ENCODE measurements at regions not wholly inside any gene's neighbourhood (a gene's known extent, or its start where the extent isn't known, plus 50 kb on each side); places are given as distances from the start of the nearest gene placed in this dataset.

DNA sequence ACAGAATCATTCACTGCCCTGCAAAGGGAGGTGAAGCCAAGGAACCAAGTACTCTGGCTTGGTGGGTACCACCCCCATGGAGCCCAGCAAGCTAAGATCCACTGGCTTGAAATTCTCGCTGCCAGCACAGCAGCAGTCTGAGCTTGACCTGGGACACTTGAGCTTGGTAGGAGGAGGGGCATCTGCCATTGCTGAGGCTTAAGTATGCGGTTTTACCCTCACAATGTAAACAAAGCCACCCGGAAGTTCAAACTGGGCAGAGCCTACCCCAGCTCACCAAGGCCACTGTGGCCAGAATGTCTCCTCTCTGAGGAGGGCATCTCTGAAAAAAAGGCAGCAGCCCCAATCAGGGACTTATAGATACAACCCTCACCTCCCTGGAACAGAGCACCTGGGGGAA, 1050.0 kb upstream of the GHITM start:
- Histone ChIP-seq H3K27me3 (ENCODE audit: low read depth, low read length) (no peaks in the 10 kb centered on the region), H3K36me3 (ENCODE audit: control insufficient read depth in 1 of 2, insufficient read depth in 2 of 2, low read length in 2 of 2) (no peaks in the 10 kb centered on the region), H3K9me3 (ENCODE audit: control insufficient read depth in 1 of 2, low read length in 2 of 2) (no peaks in the 10 kb centered on the region), H3K4me3 (ENCODE audit: low read depth in 1 of 2, low read length in 2 of 2) (no peak overlapping the region), H3K4me1 (ENCODE audit: control insufficient read depth in 1 of 2, insufficient read depth in 2 of 2, low read length in 2 of 2) (no peaks in the 10 kb centered on the region), H3K27ac (ENCODE audit: low read length) (no peak overlapping the region)

DNA sequence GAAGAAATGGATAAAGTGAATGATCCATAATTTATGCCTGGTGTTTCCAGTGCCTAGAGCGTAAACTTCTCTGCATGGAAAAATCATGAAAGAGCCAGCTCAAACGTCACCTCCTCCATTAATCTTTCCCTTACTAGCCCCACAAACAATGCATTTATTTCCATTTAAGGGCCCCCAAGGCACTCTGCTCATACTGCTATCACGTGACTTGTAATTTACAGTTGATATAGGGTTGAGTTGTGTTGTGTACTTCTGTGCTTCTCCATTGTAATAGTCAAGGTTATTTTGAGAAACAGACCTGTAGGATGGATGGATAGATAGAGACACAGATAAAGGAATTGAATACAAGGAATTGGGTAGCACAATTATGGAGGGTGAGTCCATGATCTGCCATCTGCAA, 1034.7 kb upstream of the GHITM start:
- no peaks in the 10 kb centered on the region for H3K4me1 ChIP-seq (ENCODE audit: control insufficient read depth in 1 of 2, insufficient read depth in 2 of 2, low read length in 2 of 2)
- no peaks in the 10 kb centered on the region for H3K36me3 ChIP-seq (ENCODE audit: control insufficient read depth in 1 of 2, insufficient read depth in 2 of 2, low read length in 2 of 2)
- no peak overlapping the region for H3K27ac ChIP-seq (ENCODE audit: low read length)
- no peaks in the 10 kb centered on the region for H3K9me3 ChIP-seq (ENCODE audit: control insufficient read depth in 1 of 2, low read length in 2 of 2)
- H3K27me3 ChIP-seq (ENCODE audit: low read depth, low read length), result no peaks in the 10 kb centered on the region
- H3K4me3 ChIP-seq (ENCODE audit: low read depth in 1 of 2, low read length in 2 of 2), result no peak overlapping the region

DNA sequence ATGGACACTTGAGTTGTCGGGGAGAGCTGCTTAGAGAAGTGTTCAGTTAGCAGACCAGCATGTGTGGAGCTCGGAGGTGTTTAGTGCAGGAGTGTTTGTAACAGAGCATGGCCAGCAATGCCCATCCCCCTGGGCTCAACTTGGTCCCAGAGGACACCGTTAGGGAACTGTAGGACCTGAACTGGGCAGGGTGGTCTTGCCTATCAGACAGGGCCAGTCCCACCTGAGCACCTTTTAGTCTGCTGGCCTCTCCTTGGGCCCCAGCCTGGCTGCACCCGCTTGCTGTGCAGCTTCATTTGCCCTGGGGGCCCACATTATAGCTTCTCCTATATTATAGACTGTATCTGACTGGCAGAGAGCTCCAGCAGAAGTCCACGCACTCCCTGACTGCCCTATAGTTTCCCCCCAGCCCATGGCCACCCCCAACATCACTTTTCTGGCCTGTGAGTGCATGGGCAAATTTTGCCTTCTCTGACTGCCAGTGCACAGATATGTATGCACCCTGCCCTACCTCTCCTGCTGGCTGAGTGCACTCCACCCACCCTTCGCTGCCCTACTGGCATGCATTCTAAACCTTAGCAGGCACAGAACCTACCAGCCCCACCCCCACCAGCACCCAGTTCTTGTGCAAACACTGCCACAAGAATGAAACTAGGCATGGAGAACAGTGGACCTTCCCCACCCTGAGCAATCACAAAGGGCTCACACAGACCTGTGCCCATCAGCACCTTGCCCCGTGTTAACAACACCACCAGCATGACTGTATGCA, 1030.6 kb upstream of the GHITM start:
- Histone ChIP-seq H3K27ac (ENCODE audit: low read length) (no peak overlapping the region), H3K4me1 (ENCODE audit: control insufficient read depth in 1 of 2, insufficient read depth in 2 of 2, low read length in 2 of 2) (no peaks in the 10 kb centered on the region)

DNA sequence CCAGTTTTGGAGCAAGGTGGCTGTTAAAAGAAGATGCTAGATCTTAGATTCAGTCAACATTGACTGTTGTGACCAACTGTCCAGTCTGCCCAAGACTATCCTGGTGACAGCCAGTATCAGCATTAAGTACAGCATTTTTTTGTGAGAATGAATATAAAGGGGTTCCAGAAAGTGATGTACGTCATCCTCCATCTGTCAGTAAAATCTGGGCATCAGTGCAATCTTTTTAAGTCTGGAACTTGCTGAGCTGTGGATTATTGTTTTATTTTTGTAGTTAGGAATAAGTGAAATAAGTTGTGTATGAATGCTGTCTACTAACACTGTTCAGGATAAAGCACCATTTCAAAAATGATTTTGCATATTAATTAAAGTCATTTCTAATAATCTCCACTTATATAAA, 1020.0 kb upstream of the GHITM start:
- no peaks in the 10 kb centered on the region for H3K27me3 ChIP-seq (ENCODE audit: low read depth, low read length)
- no peaks in the 10 kb centered on the region for H3K4me1 ChIP-seq (ENCODE audit: control insufficient read depth in 1 of 2, insufficient read depth in 2 of 2, low read length in 2 of 2)
- H3K9me3 ChIP-seq (ENCODE audit: control insufficient read depth in 1 of 2, low read length in 2 of 2), result no peaks in the 10 kb centered on the region
- no peaks in the 10 kb centered on the region for H3K36me3 ChIP-seq (ENCODE audit: control insufficient read depth in 1 of 2, insufficient read depth in 2 of 2, low read length in 2 of 2)
- H3K4me3 ChIP-seq (ENCODE audit: low read depth in 1 of 2, low read length in 2 of 2), result no peak overlapping the region
- H3K27ac ChIP-seq (ENCODE audit: low read length), result no peak overlapping the region

More for the DNA sequence above, 1030.6 kb upstream of the GHITM start:
- Histone ChIP-seq H3K27me3 (ENCODE audit: low read depth, low read length) (no peaks in the 10 kb centered on the region), H3K4me3 (ENCODE audit: low read depth in 1 of 2, low read length in 2 of 2) (no peak overlapping the region), H3K36me3 (ENCODE audit: control insufficient read depth in 1 of 2, insufficient read depth in 2 of 2, low read length in 2 of 2) (no peaks in the 10 kb centered on the region), H3K9me3 (ENCODE audit: control insufficient read depth in 1 of 2, low read length in 2 of 2) (peaks cover 0 to 21% of the 10 kb centered on the region in 2 donors)

DNA sequence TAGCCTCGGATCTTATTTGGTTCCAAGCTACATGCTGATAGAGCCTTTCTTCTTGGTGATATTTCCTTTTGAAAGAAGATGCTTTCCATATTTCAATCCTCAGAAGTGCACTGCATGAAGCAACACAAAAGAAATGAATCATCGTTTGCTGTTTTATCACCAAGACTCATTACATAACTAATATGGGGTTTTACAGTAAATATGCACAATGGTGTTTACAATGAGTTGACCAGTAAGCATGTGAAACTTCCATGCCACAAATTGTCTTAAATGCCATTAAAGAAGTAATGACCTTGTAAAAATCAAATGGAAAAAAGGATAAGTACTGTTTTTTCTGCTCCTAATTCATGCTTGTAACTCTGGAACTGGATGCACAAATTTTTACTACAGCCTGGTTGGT, 1017.0 kb upstream of the GHITM start:
- H3K9me3 ChIP-seq (ENCODE audit: control insufficient read depth in 1 of 2, low read length in 2 of 2), result no peaks in the 10 kb centered on the region
- no peaks in the 10 kb centered on the region for H3K4me1 ChIP-seq (ENCODE audit: control insufficient read depth in 1 of 2, insufficient read depth in 2 of 2, low read length in 2 of 2)
- H3K27ac ChIP-seq (ENCODE audit: low read length), result no peak overlapping the region
- H3K4me3 ChIP-seq (ENCODE audit: low read depth in 1 of 2, low read length in 2 of 2), result no peak overlapping the region
- no peaks in the 10 kb centered on the region for H3K27me3 ChIP-seq (ENCODE audit: low read depth, low read length)
- no peaks in the 10 kb centered on the region for H3K36me3 ChIP-seq (ENCODE audit: control insufficient read depth in 1 of 2, insufficient read depth in 2 of 2, low read length in 2 of 2)

DNA sequence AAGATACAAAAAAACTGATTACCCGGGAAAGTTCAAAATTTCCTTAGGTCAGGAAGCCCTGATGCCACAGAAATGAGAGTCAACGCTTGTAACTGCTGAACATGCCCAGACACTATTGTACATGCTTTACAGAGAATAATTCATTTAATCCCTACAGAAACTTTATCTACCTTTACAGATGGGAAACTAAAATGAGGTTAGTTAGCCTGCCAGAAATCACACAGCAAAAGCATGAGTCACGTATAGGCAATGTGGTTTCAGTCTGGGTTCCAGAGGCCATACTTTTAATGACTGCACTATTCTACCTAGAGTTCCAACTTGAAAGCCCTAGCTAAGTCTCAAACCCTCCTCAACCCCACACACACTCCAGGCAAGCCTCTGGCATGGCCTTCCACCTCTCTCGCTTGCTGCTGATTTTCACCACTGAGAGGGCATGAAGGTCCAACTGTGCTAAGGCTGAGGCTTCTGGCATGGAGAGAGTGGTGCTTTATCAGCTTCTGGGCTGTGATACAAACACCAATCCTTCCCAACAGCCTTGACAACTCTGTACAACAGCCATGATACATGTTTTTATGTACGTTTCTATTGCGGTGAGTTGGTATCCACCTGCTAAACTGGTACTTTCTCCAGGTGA, 1011.2 kb upstream of the GHITM start:
- Histone ChIP-seq H3K36me3 (ENCODE audit: control insufficient read depth in 1 of 2, insufficient read depth in 2 of 2, low read length in 2 of 2) (no peaks in the 10 kb centered on the region), H3K4me3 (ENCODE audit: low read depth in 1 of 2, low read length in 2 of 2) (no peak overlapping the region), H3K27me3 (ENCODE audit: low read depth, low read length) (no peaks in the 10 kb centered on the region), H3K27ac (ENCODE audit: low read length) (no peak overlapping the region), H3K9me3 (ENCODE audit: control insufficient read depth in 1 of 2, low read length in 2 of 2) (no peaks in the 10 kb centered on the region), H3K4me1 (ENCODE audit: control insufficient read depth in 1 of 2, insufficient read depth in 2 of 2, low read length in 2 of 2) (no peaks in the 10 kb centered on the region)

DNA sequence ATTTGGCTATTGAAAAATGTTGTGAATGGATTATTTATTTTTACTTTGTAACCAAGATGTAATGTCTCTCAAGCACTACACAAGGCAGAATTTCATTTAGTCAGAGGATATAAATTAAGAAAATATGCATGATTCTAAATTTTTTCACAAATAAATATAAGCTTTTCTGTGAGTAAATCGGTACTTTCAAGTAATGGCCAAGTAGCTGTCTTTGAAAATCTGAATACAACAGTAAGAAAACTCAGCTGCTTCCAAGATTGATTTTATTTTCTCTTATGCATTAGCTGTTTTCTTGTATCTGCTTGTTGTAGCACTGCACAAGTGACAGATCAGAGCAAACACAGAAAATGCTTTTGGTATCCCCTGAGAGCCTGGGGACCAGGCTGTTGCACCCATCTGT, 998.5 kb upstream of the GHITM start:
- H3K27me3 ChIP-seq (ENCODE audit: low read depth, low read length), result no peaks in the 10 kb centered on the region
- H3K4me3 ChIP-seq (ENCODE audit: low read depth in 1 of 2, low read length in 2 of 2), result no peak overlapping the region
- H3K9me3 ChIP-seq (ENCODE audit: control insufficient read depth in 1 of 2, low read length in 2 of 2), result no peaks in the 10 kb centered on the region
- no peaks in the 10 kb centered on the region for H3K36me3 ChIP-seq (ENCODE audit: control insufficient read depth in 1 of 2, insufficient read depth in 2 of 2, low read length in 2 of 2)
- H3K27ac ChIP-seq (ENCODE audit: low read length), result no peak overlapping the region
- H3K4me1 ChIP-seq (ENCODE audit: control insufficient read depth in 1 of 2, insufficient read depth in 2 of 2, low read length in 2 of 2), result no peaks in the 10 kb centered on the region

DNA sequence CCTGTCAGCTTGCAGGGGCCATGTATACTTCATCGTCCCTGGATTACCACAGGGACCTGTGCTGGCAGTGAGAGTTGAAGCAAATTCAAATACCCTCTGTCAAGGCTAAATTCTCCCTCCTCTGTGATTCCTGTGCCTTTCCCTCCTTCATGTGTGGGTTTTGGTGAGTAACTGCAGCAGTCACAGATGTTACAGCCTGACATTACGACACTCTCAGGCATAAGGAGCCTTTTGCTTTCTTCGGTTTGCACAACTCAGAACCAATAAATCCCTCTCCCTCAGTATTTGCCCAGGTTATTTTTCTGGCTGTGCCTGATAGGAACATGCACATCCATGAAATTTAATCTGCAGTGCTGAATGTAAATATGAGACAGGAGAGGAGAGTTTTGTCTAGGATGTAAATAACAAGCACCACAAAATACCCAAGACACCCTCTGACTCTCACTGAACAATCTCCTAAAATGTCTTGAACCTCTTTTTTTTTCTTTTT, 997.2 kb upstream of the GHITM start:
- Histone ChIP-seq H3K9me3 (ENCODE audit: control insufficient read depth in 1 of 2, low read length in 2 of 2) (no peaks in the 10 kb centered on the region), H3K27ac (ENCODE audit: low read length) (no peak overlapping the region), H3K4me3 (ENCODE audit: low read depth in 1 of 2, low read length in 2 of 2) (no peak overlapping the region), H3K27me3 (ENCODE audit: low read depth, low read length) (no peaks in the 10 kb centered on the region), H3K4me1 (ENCODE audit: control insufficient read depth in 1 of 2, insufficient read depth in 2 of 2, low read length in 2 of 2) (no peaks in the 10 kb centered on the region), H3K36me3 (ENCODE audit: control insufficient read depth in 1 of 2, insufficient read depth in 2 of 2, low read length in 2 of 2) (no peaks in the 10 kb centered on the region)

DNA sequence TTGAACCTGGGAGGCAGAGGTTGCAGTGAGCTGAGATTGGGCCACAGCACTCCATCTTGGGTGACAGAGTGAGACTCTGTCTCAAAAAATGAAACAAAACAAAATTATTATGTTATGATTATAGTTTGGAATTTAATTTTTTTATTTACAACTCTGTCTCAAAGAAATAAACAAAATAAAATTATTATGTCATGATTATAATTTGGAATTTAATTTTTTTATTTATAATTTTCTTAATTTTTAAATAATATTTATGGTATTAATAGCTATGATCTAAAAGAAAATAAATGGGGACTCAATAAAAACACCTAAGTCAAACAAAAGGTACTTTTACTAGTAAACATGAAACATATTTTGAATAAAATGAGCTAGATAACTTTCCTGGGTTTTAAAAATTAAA, 994.8 kb upstream of the GHITM start:
- Histone ChIP-seq H3K4me3 (ENCODE audit: low read depth in 1 of 2, low read length in 2 of 2) (no peak overlapping the region), H3K27me3 (ENCODE audit: low read depth, low read length) (no peaks in the 10 kb centered on the region), H3K36me3 (ENCODE audit: control insufficient read depth in 1 of 2, insufficient read depth in 2 of 2, low read length in 2 of 2) (no peaks in the 10 kb centered on the region)

DNA sequence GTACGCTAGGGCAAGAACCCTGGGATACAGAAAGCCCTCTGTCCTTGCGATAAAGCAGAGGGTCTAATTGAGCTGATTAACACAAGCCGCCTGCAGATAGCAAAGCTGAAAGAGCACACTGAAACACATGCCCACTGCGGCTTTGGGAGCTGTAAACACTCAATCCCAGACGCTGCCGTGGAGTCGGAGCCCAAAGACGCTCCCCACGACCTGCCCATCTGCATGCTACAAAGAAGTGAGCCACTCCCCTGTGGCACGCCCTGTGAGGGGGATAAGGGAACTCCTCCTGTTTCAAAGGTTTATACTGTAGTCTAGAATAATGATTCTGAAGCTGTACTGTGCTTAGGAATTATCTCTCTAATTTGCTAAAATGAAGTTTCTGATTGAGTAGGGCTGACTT, 985.6 kb upstream of the GHITM start:
- no peak overlapping the region for H3K27ac ChIP-seq (ENCODE audit: low read length)
- H3K27me3 ChIP-seq (ENCODE audit: low read depth, low read length), result no peaks in the 10 kb centered on the region
- H3K36me3 ChIP-seq (ENCODE audit: control insufficient read depth in 1 of 2, insufficient read depth in 2 of 2, low read length in 2 of 2), result no peaks in the 10 kb centered on the region
- H3K4me3 ChIP-seq (ENCODE audit: low read depth in 1 of 2, low read length in 2 of 2), result no peak overlapping the region
- no peaks in the 10 kb centered on the region for H3K4me1 ChIP-seq (ENCODE audit: control insufficient read depth in 1 of 2, insufficient read depth in 2 of 2, low read length in 2 of 2)
- H3K9me3 ChIP-seq (ENCODE audit: control insufficient read depth in 1 of 2, low read length in 2 of 2), result no peaks in the 10 kb centered on the region

More for the DNA sequence above, 994.8 kb upstream of the GHITM start:
- no peaks in the 10 kb centered on the region for H3K4me1 ChIP-seq (ENCODE audit: control insufficient read depth in 1 of 2, insufficient read depth in 2 of 2, low read length in 2 of 2)
- no peak overlapping the region for H3K27ac ChIP-seq (ENCODE audit: low read length)
- no peaks in the 10 kb centered on the region for H3K9me3 ChIP-seq (ENCODE audit: control insufficient read depth in 1 of 2, low read length in 2 of 2)

DNA sequence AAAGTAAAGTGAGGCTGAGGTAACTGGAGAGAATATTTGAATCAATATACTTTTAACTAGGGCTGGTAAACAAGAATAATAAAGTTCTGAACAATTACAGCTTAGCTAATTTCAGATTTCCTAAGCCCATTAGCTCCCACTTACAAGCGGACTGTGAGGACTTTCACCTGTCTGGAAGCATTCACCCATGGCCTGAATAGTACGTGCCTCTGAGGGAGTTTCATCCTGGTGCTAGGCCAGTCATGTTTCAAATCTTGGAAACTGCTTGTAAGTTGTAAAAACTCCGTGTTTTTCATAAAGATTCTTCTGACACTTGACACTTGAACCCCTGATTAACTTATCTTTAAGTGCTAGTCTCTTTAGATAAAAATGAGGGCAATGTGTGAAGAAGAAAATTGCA, 975.2 kb upstream of the GHITM start:
- no peak overlapping the region for H3K27ac ChIP-seq (ENCODE audit: low read length)
- H3K9me3 ChIP-seq (ENCODE audit: control insufficient read depth in 1 of 2, low read length in 2 of 2), result no peaks in the 10 kb centered on the region
- H3K4me1 ChIP-seq (ENCODE audit: control insufficient read depth in 1 of 2, insufficient read depth in 2 of 2, low read length in 2 of 2), result no peaks in the 10 kb centered on the region
- H3K36me3 ChIP-seq (ENCODE audit: control insufficient read depth in 1 of 2, insufficient read depth in 2 of 2, low read length in 2 of 2), result no peaks in the 10 kb centered on the region
- no peak overlapping the region for H3K4me3 ChIP-seq (ENCODE audit: low read depth in 1 of 2, low read length in 2 of 2)
- H3K27me3 ChIP-seq (ENCODE audit: low read depth, low read length), result no peaks in the 10 kb centered on the region

Data from muscle layer of duodenum (tissue), 2 donors.